ENCODE measurements at regions not wholly inside any gene's neighbourhood (a gene's known extent, or its start where the extent isn't known, plus 50 kb on each side); places are given as distances from the start of the nearest gene placed in this dataset.

DNA sequence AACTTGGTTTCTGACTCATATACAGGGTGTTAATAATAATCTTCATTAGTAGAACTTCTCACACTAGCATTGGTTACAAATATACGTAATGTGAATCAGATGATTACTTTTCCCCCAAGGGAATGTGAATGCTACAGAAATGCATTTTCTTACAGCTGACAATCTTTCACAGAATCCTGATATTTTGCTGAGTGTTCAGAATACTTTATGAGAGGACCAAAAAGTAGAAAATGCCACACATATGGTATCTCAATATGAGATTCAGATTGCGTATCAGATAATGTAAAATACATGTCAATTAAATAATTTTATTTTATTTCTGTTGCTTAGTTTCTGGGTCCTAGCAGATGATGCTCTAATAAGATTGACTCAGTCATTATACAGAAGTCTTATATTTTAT, 979.9 kb upstream of the GBE1 start:
- Histone ChIP-seq H3K27me3 (ENCODE audit: control insufficient read depth, extremely low read depth, insufficient read depth, low read length) (no peaks in the 10 kb centered on the region), H3K4me3 (ENCODE audit: control insufficient read depth in 2 of 3, extremely low read depth in 1 of 3, insufficient read depth in 2 of 3, low read depth in 1 of 3, low read length in 3 of 3) (no peak overlapping the region), H3K36me3 (ENCODE audit: control insufficient read depth in 2 of 2, extremely low read depth in 1 of 2, insufficient read depth in 2 of 2, low read length in 2 of 2) (no peaks in the 10 kb centered on the region), H3K9me1 (ENCODE audit: control insufficient read depth, extremely low read depth, insufficient read depth, low read length) (no peaks in the 10 kb centered on the region), H3K27ac (ENCODE audit: control insufficient read depth, insufficient read depth, low read length) (no peak overlapping the region), H3K79me2 (ENCODE audit: control insufficient read depth, insufficient read depth, low read length) (no peaks in the 10 kb centered on the region), H4K20me1 (ENCODE audit: control insufficient read depth, extremely low read depth, insufficient read depth, low read length) (no peaks in the 10 kb centered on the region), H3K9ac (ENCODE audit: control insufficient read depth, extremely low read depth, insufficient read depth, low read length) (no peak overlapping the region), H3K9me3 (ENCODE audit: control insufficient read depth, low read depth, low read length) (no peaks in the 10 kb centered on the region), H3K4me1 (ENCODE audit: control insufficient read depth, extremely low read depth, insufficient read depth, low read length) (no peaks in the 10 kb centered on the region), H3K4me2 (ENCODE audit: control insufficient read depth, extremely low read depth, insufficient read depth, low read depth, low read length) (no peak overlapping the region), H2AFZ (ENCODE audit: control insufficient read depth, low read length) (no peak overlapping the region)
- FAIRE-seq (no peak), DNase-seq (ENCODE audit: low read depth, low spot score) (no peak)
- no peak for TF ChIP-seq EZH2 (IDR thresholded peaks at IDR 0.05; ENCODE audit: low read length)
- TF ChIP-seq CTCF (optimal IDR thresholded peaks at IDR 0.05 in 1 of 3, IDR thresholded peaks at IDR 0.05 in 1 of 3, conservative IDR thresholded peaks at IDR 0.05 in 1 of 3; ENCODE audit: extremely low read depth in 1 of 3, insufficient read depth in 2 of 3, low read length in 3 of 3): no peak
- dilution Hi-C loops (cut with MboI; ENCODE audit: extremely low pct_ligation_motif_present, low sequenced_read_pairs): no loop called here

DNA sequence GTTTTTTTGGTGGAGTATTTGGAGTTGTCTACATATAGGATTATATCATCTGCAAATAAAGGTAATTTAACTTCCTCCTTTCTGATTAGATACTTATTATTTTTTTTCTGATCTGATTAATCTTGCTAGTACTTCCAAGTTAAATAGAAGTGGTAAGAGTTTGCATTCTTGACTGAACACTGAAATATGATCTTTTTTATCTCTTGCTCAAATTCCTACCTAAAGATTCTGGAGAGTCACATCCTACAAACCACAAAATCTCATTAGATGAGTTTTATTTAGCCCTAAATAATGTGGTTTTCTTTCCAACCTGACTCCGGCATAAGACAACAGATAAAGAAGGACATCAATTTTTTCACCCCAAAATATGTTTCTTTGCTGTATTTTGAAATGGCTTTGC, 977.9 kb upstream of the GBE1 start:
- H2AFZ ChIP-seq (ENCODE audit: control insufficient read depth, low read length): no peak overlapping the region
- no peaks in the 10 kb centered on the region for H4K20me1 ChIP-seq (ENCODE audit: control insufficient read depth, extremely low read depth, insufficient read depth, low read length)
- no peaks in the 10 kb centered on the region for H3K36me3 ChIP-seq (ENCODE audit: control insufficient read depth in 2 of 2, extremely low read depth in 1 of 2, insufficient read depth in 2 of 2, low read length in 2 of 2)
- H3K27me3 ChIP-seq (ENCODE audit: control insufficient read depth, extremely low read depth, insufficient read depth, low read length): no peaks in the 10 kb centered on the region
- H3K9me1 ChIP-seq (ENCODE audit: control insufficient read depth, extremely low read depth, insufficient read depth, low read length): no peaks in the 10 kb centered on the region
- FAIRE-seq: no peak
- H3K9me3 ChIP-seq (ENCODE audit: control insufficient read depth, low read depth, low read length): no peaks in the 10 kb centered on the region
- no peak for TF ChIP-seq CTCF (optimal IDR thresholded peaks at IDR 0.05 in 1 of 3, IDR thresholded peaks at IDR 0.05 in 1 of 3, conservative IDR thresholded peaks at IDR 0.05 in 1 of 3; ENCODE audit: extremely low read depth in 1 of 3, insufficient read depth in 2 of 3, low read length in 3 of 3)
- TF ChIP-seq EZH2 (IDR thresholded peaks at IDR 0.05; ENCODE audit: low read length): no peak
- no peak for DNase-seq (ENCODE audit: low read depth, low spot score)
- no peak overlapping the region for H3K27ac ChIP-seq (ENCODE audit: control insufficient read depth, insufficient read depth, low read length)
- H3K9ac ChIP-seq (ENCODE audit: control insufficient read depth, extremely low read depth, insufficient read depth, low read length): no peak overlapping the region
- H3K4me3 ChIP-seq (ENCODE audit: control insufficient read depth in 2 of 3, extremely low read depth in 1 of 3, insufficient read depth in 2 of 3, low read depth in 1 of 3, low read length in 3 of 3): no peak overlapping the region
- no peaks in the 10 kb centered on the region for H3K79me2 ChIP-seq (ENCODE audit: control insufficient read depth, insufficient read depth, low read length)
- no peaks in the 10 kb centered on the region for H3K4me1 ChIP-seq (ENCODE audit: control insufficient read depth, extremely low read depth, insufficient read depth, low read length)
- dilution Hi-C loops (cut with MboI; ENCODE audit: extremely low pct_ligation_motif_present, low sequenced_read_pairs): no loop called here
- no peak overlapping the region for H3K4me2 ChIP-seq (ENCODE audit: control insufficient read depth, extremely low read depth, insufficient read depth, low read depth, low read length)

Measured in keratinocyte (primary cell).